ENCODE measurements at regions not wholly inside any gene's neighbourhood (a gene's known extent, or its start where the extent isn't known, plus 50 kb on each side); places are given as distances from the start of the nearest gene placed in this dataset.

DNA sequence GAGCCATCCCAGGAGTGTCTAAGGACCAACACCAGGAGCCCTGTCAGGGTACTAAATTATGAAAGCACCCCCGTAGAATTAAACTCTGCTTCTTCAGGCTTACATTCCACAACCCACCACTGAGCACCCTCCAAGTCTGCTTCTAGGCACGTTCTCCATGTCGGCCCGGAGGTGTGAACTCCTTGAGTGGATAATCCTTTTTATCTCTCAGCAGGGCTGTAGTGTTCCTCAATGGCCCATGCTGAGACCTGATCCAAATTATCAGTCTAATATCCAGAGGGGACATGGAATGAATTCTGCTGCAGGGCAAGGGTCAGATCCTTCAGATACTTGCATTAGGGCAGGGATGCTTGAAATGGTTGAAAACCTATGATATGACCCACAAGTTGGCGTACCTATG is 55.9 kb upstream of the TARP start (continued):
- TF ChIP-seq, protein P1, sequence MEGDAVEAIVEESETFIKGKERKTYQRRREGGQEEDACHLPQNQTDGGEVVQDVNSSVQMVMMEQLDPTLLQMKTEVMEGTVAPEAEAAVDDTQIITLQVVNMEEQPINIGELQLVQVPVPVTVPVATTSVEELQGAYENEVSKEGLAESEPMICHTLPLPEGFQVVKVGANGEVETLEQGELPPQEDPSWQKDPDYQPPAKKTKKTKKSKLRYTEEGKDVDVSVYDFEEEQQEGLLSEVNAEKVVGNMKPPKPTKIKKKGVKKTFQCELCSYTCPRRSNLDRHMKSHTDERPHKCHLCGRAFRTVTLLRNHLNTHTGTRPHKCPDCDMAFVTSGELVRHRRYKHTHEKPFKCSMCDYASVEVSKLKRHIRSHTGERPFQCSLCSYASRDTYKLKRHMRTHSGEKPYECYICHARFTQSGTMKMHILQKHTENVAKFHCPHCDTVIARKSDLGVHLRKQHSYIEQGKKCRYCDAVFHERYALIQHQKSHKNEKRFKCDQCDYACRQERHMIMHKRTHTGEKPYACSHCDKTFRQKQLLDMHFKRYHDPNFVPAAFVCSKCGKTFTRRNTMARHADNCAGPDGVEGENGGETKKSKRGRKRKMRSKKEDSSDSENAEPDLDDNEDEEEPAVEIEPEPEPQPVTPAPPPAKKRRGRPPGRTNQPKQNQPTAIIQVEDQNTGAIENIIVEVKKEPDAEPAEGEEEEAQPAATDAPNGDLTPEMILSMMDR (conservative IDR thresholded peaks at IDR 0.05; ENCODE audit: low read depth in 2 of 2), result no peak
- TF ChIP-seq, protein P2, sequence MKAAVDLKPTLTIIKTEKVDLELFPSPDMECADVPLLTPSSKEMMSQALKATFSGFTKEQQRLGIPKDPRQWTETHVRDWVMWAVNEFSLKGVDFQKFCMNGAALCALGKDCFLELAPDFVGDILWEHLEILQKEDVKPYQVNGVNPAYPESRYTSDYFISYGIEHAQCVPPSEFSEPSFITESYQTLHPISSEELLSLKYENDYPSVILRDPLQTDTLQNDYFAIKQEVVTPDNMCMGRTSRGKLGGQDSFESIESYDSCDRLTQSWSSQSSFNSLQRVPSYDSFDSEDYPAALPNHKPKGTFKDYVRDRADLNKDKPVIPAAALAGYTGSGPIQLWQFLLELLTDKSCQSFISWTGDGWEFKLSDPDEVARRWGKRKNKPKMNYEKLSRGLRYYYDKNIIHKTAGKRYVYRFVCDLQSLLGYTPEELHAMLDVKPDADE (IDR thresholded peaks at IDR 0.05), result no peak
- no peak for TF ChIP-seq EZH2phosphoT487 (IDR thresholded peaks at IDR 0.05; ENCODE audit: unreplicated experiment)
- TF ChIP-seq, protein P3, sequence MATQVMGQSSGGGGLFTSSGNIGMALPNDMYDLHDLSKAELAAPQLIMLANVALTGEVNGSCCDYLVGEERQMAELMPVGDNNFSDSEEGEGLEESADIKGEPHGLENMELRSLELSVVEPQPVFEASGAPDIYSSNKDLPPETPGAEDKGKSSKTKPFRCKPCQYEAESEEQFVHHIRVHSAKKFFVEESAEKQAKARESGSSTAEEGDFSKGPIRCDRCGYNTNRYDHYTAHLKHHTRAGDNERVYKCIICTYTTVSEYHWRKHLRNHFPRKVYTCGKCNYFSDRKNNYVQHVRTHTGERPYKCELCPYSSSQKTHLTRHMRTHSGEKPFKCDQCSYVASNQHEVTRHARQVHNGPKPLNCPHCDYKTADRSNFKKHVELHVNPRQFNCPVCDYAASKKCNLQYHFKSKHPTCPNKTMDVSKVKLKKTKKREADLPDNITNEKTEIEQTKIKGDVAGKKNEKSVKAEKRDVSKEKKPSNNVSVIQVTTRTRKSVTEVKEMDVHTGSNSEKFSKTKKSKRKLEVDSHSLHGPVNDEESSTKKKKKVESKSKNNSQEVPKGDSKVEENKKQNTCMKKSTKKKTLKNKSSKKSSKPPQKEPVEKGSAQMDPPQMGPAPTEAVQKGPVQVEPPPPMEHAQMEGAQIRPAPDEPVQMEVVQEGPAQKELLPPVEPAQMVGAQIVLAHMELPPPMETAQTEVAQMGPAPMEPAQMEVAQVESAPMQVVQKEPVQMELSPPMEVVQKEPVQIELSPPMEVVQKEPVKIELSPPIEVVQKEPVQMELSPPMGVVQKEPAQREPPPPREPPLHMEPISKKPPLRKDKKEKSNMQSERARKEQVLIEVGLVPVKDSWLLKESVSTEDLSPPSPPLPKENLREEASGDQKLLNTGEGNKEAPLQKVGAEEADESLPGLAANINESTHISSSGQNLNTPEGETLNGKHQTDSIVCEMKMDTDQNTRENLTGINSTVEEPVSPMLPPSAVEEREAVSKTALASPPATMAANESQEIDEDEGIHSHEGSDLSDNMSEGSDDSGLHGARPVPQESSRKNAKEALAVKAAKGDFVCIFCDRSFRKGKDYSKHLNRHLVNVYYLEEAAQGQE (IDR thresholded peaks at IDR 0.05; ENCODE audit: unreplicated experiment), result no peak

DNA sequence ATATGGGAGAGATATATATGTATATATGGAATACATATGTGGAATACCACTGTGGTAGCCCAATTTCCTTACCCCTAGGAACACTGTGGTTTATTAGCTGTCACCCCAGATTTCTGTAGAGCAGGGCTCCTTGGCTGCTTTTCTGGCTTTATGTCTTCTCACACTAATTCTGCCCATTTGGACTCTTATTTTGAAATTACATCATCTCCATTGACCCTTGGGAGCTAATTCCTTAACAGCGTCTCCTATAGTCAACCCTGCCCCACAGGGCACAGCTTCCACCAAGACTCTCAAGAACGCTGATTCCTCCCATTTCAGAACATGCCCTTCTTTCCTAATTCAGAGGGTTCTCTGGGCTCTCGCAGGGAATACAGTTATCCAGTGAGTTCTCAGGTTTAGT is 55.4 kb upstream of the TARP start:
- Histone ChIP-seq H3K9me2 (ENCODE audit: insufficient read depth) (peaks cover 7% of the 10 kb centered on the region), H3F3A (replicated peaks; ENCODE audit: low read depth) (no peaks in the 10 kb centered on the region), H3K79me2 (replicated peaks; ENCODE audit: insufficient read depth) (no peaks in the 10 kb centered on the region), H2AFZ (no peak overlapping the region), H4K20me1 (replicated peaks; ENCODE audit: insufficient read depth) (no peaks in the 10 kb centered on the region), H3K36me3 (ENCODE audit: insufficient read depth) (no peaks in the 10 kb centered on the region), H3K4me2 (no peak overlapping the region), H3K27me3 (ENCODE audit: insufficient read depth) (no peaks in the 10 kb centered on the region), H3K4me3 (no peak overlapping the region), H3K4me1 (ENCODE audit: insufficient read depth) (peaks cover 29% of the 10 kb centered on the region), H3K27ac (ENCODE audit: low read depth) (no peak overlapping the region)
- no peak for TF ChIP-seq JUNB (IDR thresholded peaks at IDR 0.05; ENCODE audit: unreplicated experiment)
- no peaks in the 10 kb centered on the region for H3K36me3 Mint-ChIP-seq (ENCODE audit: low read depth)
- H3K9me3 Mint-ChIP-seq, result no peaks in the 10 kb centered on the region
- no peak overlapping the region for H3K27ac Mint-ChIP-seq
- no peaks in the 10 kb centered on the region for H3K27me3 Mint-ChIP-seq (ENCODE audit: insufficient read depth, low read depth, poor library complexity)
- ATAC-seq (no peak), DNase-seq (ENCODE audit: low spot score) (no peak)
- H3K4me3 Mint-ChIP-seq, result no peak overlapping the region
- peaks cover 37% of the 10 kb centered on the region for H3K4me1 Mint-ChIP-seq

DNA sequence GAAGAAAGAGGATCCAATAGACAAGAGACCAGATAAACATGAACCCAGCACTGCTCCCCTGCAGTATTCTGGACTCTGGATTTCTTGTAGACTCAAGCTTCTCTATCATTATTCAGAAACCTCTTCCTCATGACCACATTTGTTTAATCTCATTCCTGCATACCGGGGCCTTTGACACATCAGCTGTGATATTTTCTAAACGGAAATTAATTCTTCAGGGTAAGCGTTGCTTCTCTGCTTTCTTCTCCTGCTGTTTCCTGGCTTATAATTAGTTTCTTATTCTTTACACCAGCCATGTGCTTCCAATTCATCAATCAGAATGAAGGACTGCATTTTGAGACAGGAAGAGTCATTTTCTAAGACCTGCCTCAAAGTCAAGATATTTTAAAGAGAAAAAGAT is 54.2 kb upstream of the TARP start:
- Histone ChIP-seq H3K9me2 (ENCODE audit: insufficient read depth) (peaks cover 7% of the 10 kb centered on the region), H3F3A (replicated peaks; ENCODE audit: low read depth) (no peaks in the 10 kb centered on the region), H4K20me1 (replicated peaks; ENCODE audit: insufficient read depth) (no peaks in the 10 kb centered on the region), H3K27me3 (ENCODE audit: insufficient read depth) (no peaks in the 10 kb centered on the region), H3K36me3 (ENCODE audit: insufficient read depth) (no peaks in the 10 kb centered on the region), H3K4me3 (peak overlapping the region; percentile 19; the same call in 1 of the 2 replicates), H3K4me2 (peak overlapping the region; percentile 55), H2AFZ (0 out of 2 replicates have a peak overlapping the region, but pooled peaks have one; percentile 49), H3K4me1 (ENCODE audit: insufficient read depth) (peaks cover 29% of the 10 kb centered on the region), H3K27ac (ENCODE audit: low read depth) (no peak overlapping the region), H3K79me2 (replicated peaks; ENCODE audit: insufficient read depth) (no peaks in the 10 kb centered on the region)
- ATAC-seq, result no peak
- Mint-ChIP-seq H3K4me3 (no peak overlapping the region), H3K27ac (no peak overlapping the region), H3K36me3 (ENCODE audit: low read depth) (no peaks in the 10 kb centered on the region), H3K4me1 (peaks cover 37% of the 10 kb centered on the region), H3K9me3 (no peaks in the 10 kb centered on the region), H3K27me3 (ENCODE audit: insufficient read depth, low read depth, poor library complexity) (no peaks in the 10 kb centered on the region)
- DNase-seq (ENCODE audit: low spot score), result no peak
- TF ChIP-seq ZNF331 (CRISPR knock-in tag; IDR thresholded peaks at IDR 0.05; ENCODE audit: low read depth) (no peak), EZH2 (IDR thresholded peaks at IDR 0.05; ENCODE audit: low read depth, unreplicated experiment) (no peak), ZNF114 (CRISPR knock-in tag; IDR thresholded peaks at IDR 0.05) (no peak), NANOG (IDR thresholded peaks at IDR 0.05; ENCODE audit: borderline replicate concordance) (no peak), POLR2AphosphoS5 (IDR thresholded peaks at IDR 0.05; ENCODE audit: low read depth) (no peak), JUNB (IDR thresholded peaks at IDR 0.05; ENCODE audit: unreplicated experiment) (no peak)
- TF ChIP-seq, protein P2 (IDR thresholded peaks at IDR 0.05), result no peak
